Mucosa of descending colon (tissue), 3 donors: ENCODE measurements at regions not wholly inside any gene's neighbourhood (a gene's known extent, or its start where the extent isn't known, plus 50 kb on each side); places are given as distances from the start of the nearest gene placed in this dataset.
A peak's percentile ranks its signal among the peaks of the same experiment; 100 is the strongest.

Experiments used
- ATAC-seq: fragments of 200-7000 bp; cut with Tn5 transposase; one replicate; pipeline ENCODE4 v1.9.1; 2020; ENCODE audit warnings: mild to moderate bottlenecking, moderate library complexity
- DNase-seq, 3 donors: peaks; one replicate each; pipeline ENCODE4 v3.0.0-alpha.2; 2020
- H3K36me3 ChIP-seq: fragments of 200-600 bp; one replicate; pipeline ENCODE4 v1.8.0; 2021; ENCODE audit warnings: low read depth, mild to moderate bottlenecking
- H3K4me1 ChIP-seq: fragments of 200-600 bp; one replicate; pipeline ENCODE4 v1.8.0; 2021; ENCODE audit warnings: low read depth, mild to moderate bottlenecking
- H3K4me3 ChIP-seq: fragments of 200-600 bp; one replicate; pipeline ENCODE4 v1.8.0; 2021; ENCODE audit warnings: mild to moderate bottlenecking
- H3K9me3 ChIP-seq: fragments of 200-600 bp; one replicate; pipeline ENCODE4 v1.8.0; 2021; ENCODE audit warnings: mild to moderate bottlenecking
- intact Hi-C, 2 donors: fragments of 100-400 bp; cut with DNase I in 1 of 2; cut with micrococcal nuclease in 1 of 2; formaldehyde crosslinking; loops; one replicate each; pipeline versions ENCODE4 v1.11.0 to v1.11.1; 2022; cut with DNase I, micrococcal nuclease
- TF ChIP-seq, protein P1 (sequence below): fragments of 200-600 bp; IDR thresholded peaks from one replicate; pipeline ENCODE4 v1.8.0; 2022; ENCODE audit warnings: antibody characterized with exemption, mild to moderate bottlenecking
- donor health status: DM: no; HTN: no; CAD: no; lungs with moderate emphysema.
- donor health status: DM: no; HTN: no; CAD: no.
- donor health status: DM: no; HTN: yes; CAD: no.

DNA sequence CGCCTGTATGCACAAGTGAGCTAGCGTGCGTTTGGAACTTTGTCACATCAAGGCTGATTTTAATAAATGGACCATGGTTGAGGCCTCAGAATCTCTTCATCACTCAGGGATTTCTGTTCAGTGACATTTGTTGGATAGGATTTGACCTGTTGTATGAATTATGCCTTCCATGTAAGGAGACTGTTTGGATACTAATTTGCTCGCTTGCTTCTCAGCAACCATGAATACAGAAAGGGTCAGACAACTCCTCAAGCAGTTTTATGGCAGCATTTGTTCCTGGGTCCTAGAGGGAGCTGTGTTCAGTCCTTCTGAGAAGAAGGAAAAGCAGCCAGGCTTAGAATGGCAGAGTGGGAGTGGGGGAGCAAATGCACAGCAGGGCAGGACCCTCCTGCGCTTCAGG is 269.7 kb upstream of the LCORL start:
- ATAC-seq, result no peak
- intact Hi-C loops, result no loop called here
- DNase-seq, result peak in 1 of 3 donors; percentile 14
- H3K9me3 ChIP-seq, result no peaks in the 10 kb centered on the region
- TF ChIP-seq, protein P1, sequence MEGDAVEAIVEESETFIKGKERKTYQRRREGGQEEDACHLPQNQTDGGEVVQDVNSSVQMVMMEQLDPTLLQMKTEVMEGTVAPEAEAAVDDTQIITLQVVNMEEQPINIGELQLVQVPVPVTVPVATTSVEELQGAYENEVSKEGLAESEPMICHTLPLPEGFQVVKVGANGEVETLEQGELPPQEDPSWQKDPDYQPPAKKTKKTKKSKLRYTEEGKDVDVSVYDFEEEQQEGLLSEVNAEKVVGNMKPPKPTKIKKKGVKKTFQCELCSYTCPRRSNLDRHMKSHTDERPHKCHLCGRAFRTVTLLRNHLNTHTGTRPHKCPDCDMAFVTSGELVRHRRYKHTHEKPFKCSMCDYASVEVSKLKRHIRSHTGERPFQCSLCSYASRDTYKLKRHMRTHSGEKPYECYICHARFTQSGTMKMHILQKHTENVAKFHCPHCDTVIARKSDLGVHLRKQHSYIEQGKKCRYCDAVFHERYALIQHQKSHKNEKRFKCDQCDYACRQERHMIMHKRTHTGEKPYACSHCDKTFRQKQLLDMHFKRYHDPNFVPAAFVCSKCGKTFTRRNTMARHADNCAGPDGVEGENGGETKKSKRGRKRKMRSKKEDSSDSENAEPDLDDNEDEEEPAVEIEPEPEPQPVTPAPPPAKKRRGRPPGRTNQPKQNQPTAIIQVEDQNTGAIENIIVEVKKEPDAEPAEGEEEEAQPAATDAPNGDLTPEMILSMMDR, result no peak
- H3K4me3 ChIP-seq, result no peak overlapping the region
- H3K4me1 ChIP-seq, result no peaks in the 10 kb centered on the region
- H3K36me3 ChIP-seq, result no peaks in the 10 kb centered on the region

DNA sequence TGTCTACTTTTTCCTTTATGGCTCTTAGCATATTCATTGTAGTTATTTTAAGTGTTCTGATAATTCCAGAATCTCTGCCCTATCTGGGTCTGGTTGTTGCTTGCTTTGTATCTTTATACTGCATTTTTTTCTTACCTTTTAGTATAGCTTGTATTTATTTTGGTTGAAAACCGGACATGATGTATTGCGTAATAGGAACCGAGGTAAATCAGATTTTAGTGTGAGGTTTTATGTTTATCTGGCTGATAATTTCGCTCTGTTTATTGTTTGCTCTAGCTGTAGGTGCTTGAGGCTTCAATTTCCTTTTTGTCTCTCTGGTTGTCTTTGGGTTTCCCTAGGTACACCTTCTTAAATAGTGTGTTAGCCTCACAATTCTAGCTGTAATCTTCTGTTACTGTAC is 263.8 kb upstream of the LCORL start:
- Histone ChIP-seq H3K4me3 (no peak overlapping the region), H3K9me3 (no peaks in the 10 kb centered on the region), H3K4me1 (no peaks in the 10 kb centered on the region), H3K36me3 (no peaks in the 10 kb centered on the region)
- DNase-seq (no peak), ATAC-seq (no peak)
- intact Hi-C loops, result no loop called here
- TF ChIP-seq, protein P1, result no peak

DNA sequence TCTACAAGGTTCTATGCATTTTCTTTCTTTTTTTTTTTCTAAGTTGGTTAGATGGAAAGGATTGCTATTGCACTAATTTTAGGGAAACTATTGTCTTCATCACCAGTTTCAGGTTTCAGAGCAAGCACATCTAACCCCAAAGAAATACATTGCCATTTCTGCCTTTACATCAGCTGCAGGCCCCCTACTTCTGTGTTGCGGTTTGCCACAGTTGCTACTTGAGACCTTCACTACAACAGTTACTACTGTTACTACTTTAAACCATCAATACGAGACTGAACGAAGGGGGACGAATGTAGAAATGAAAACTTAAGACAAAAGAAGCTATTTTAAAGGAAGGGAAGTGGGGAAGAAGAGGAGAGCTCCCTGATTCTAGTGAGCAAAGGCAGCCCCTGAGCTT is 256.7 kb upstream of the LCORL start:
- peaks cover 3% of the 10 kb centered on the region for H3K9me3 ChIP-seq
- H3K36me3 ChIP-seq, result no peaks in the 10 kb centered on the region
- DNase-seq (no peak), ATAC-seq (no peak)
- intact Hi-C loops, result no loop called here
- H3K4me3 ChIP-seq, result no peak overlapping the region
- TF ChIP-seq, protein P1, result no peak
- H3K4me1 ChIP-seq, result no peaks in the 10 kb centered on the region

DNA sequence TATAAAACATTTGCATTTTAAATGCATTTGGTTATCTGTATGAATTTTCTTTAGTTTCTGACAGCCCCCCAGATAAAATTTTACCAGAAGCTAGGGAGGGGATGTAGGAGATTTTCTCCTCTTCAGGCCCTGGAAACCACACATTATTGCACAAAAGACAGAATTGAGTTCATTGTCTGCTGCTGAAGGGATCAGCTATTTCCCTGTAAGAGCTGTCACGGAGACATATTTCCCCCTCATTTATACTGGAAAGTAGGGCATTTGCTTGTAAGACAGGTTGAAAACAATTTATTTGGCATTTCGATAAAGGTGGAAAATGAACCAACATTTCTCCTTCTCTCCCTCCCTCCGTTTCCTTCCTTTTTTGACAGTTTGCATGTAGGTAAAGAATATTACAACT is 241.3 kb upstream of the LCORL start:
- intact Hi-C loops, result no loop called here
- no peak for ATAC-seq
- Histone ChIP-seq H3K36me3 (no peaks in the 10 kb centered on the region), H3K4me1 (no peaks in the 10 kb centered on the region), H3K4me3 (no peak overlapping the region), H3K9me3 (no peaks in the 10 kb centered on the region)
- TF ChIP-seq, protein P1, result no peak
- no peak for DNase-seq

DNA sequence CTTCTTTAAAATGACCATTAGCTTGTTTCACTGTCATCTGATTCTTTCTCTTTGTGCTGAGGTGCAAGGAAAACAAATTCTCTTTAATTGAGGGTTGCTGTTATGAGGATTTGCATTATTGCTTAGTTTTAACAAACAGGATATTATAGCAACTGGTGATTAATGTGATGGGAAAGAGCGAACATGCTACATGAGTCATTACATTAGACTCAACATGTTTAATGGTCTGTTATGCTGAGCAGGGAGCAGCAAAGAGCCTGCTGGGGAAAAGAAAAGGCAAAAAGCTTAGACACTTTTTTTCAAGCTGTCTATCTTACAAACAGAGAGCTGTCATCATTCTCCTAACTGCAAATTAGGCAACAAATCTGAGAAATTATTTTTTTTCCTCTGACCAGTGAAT is 230.5 kb upstream of the LCORL start:
- no peak overlapping the region for H3K4me3 ChIP-seq
- H3K9me3 ChIP-seq, result no peaks in the 10 kb centered on the region
- intact Hi-C loops, result no loop called here
- DNase-seq, result no peak
- TF ChIP-seq, protein P1, result no peak
- no peaks in the 10 kb centered on the region for H3K36me3 ChIP-seq
- no peaks in the 10 kb centered on the region for H3K4me1 ChIP-seq
- no peak for ATAC-seq

DNA sequence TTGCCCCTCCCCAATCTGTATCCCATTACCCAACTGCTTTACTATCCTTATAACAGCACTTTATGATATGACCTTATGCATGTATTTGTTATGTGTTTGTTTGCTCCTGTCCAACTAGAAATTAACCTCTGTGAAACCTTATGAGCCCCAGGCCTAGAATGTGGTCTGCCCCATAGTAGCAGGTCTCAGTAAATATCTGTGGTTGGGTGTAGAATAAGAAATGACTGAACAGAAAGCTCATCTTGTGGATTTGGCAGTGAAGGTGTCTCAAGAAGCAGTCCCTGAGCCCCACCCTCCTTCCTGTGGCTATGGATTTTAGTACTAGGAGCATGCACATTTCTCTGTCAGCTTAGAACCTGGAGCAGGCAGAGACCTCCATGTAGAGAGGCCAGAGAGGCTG is 229.0 kb upstream of the LCORL start:
- TF ChIP-seq, protein P1, result no peak
- DNase-seq (no peak), ATAC-seq (no peak)
- H3K4me3 ChIP-seq, result no peak overlapping the region
- no peaks in the 10 kb centered on the region for H3K36me3 ChIP-seq
- H3K9me3 ChIP-seq, result no peaks in the 10 kb centered on the region
- no peaks in the 10 kb centered on the region for H3K4me1 ChIP-seq
- intact Hi-C loops, result no loop called here
